Endodermal cell (in vitro differentiated cells): ENCODE measurements at regions not wholly inside any gene's neighbourhood (a gene's known extent, or its start where the extent isn't known, plus 50 kb on each side); places are given as distances from the start of the nearest gene placed in this dataset.

Source experiments
- DNase-seq: peaks from one replicate; pipeline ENCODE4 v3.0.0-alpha.2; 2017
- H3K27ac ChIP-seq: 2 replicates; pipeline ENCODE4 v1.5.1; 2013; ENCODE audit warnings: mild to moderate bottlenecking, low read depth, low read length, moderate library complexity
- H3K27me3 ChIP-seq: 2 replicates; pipeline ENCODE4 v1.6.1; 2013; ENCODE audit warnings: mild to moderate bottlenecking, low read length, moderate library complexity; ENCODE audit not compliant: insufficient read depth, control insufficient read depth, poor library complexity, severe bottlenecking
- H3K36me3 ChIP-seq: 2 replicates; pipeline ENCODE4 v1.7.0; 2013; ENCODE audit warnings: mild to moderate bottlenecking, low read length, moderate library complexity; ENCODE audit not compliant: control insufficient read depth, insufficient read depth
- H3K4me1 ChIP-seq: one replicate; pipeline ENCODE4 v1.7.0; 2013; ENCODE audit warnings: low read length; ENCODE audit not compliant: control insufficient read depth, insufficient read depth
- H3K4me3 ChIP-seq: 2 replicates; pipeline ENCODE4 v1.5.1; 2013; ENCODE audit warnings: mild to moderate bottlenecking, low read length, moderate library complexity
- H3K9ac ChIP-seq: 2 replicates; pipeline ENCODE4 v1.6.1; 2013; ENCODE audit warnings: mild to moderate bottlenecking, low read length, moderate library complexity; ENCODE audit not compliant: poor library complexity, severe bottlenecking; ENCODE audit errors: extremely low read depth
- H3K9me3 ChIP-seq: 2 replicates; pipeline ENCODE4 v1.6.1; 2013; ENCODE audit warnings: mild to moderate bottlenecking, low read length, moderate library complexity; ENCODE audit not compliant: control insufficient read depth
- H3K27ac Mint-ChIP-seq: 2 replicates; pipeline ENCODE4 v1.8.0; 2020; ENCODE audit warnings: mixed read lengths
- H3K27me3 Mint-ChIP-seq: 2 replicates; pipeline ENCODE4 v1.8.0; 2021; ENCODE audit warnings: mild to moderate bottlenecking, mixed read lengths; ENCODE audit not compliant: insufficient read depth
- H3K36me3 Mint-ChIP-seq: 2 replicates; pipeline ENCODE4 v1.8.0; 2020; ENCODE audit warnings: low read depth, mixed read lengths
- H3K4me1 Mint-ChIP-seq: 2 replicates; pipeline ENCODE4 v1.8.0; 2020; ENCODE audit warnings: mixed read lengths
- H3K4me3 Mint-ChIP-seq: 2 replicates; pipeline ENCODE4 v1.8.0; 2020; ENCODE audit warnings: mild to moderate bottlenecking, moderate library complexity, mixed read lengths
- H3K9me3 Mint-ChIP-seq: 2 replicates; pipeline ENCODE4 v1.8.0; 2020; ENCODE audit warnings: mild to moderate bottlenecking, mixed read lengths
- CTCF ChIP-seq: fragments of 200-600 bp; sonication (generic); conservative IDR thresholded peaks from 2 replicates; pipeline ENCODE4 v1.5.0; 2021; ENCODE audit warnings: antibody characterized with exemption, mild to moderate bottlenecking
- WGBS, 2 experiments: methylation state at CpG; one replicate each; pipeline versions ENCODE4 v1.1.5 to v1.1.7; 2013; ENCODE audit warnings: missing lambda C conversion rate in 2 of 2, mixed read lengths in 1 of 2; ENCODE audit not compliant: insufficient coverage in 1 of 2, insufficient read length in 1 of 2; 5-methylcytosine and 5-hydroxymethylcytosine counted together

GRCh38 chr6:23681743-23682142 is 444.3 kb upstream of the NRSN1 start:
- TF ChIP-seq CTCF, result no peak
- Mint-ChIP-seq H3K27ac (no peak overlapping the region), H3K27me3 (no peaks in the 10 kb centered on the region), H3K9me3 (no peaks in the 10 kb centered on the region), H3K4me3 (no peak overlapping the region), H3K4me1 (peaks cover 10% of the 10 kb centered on the region), H3K36me3 (no peaks in the 10 kb centered on the region)
- Histone ChIP-seq H3K4me1 (peaks cover 5% of the 10 kb centered on the region), H3K36me3 (no peaks in the 10 kb centered on the region), H3K9me3 (no peaks in the 10 kb centered on the region), H3K4me3 (no peak overlapping the region), H3K9ac (no peak overlapping the region), H3K27me3 (no peaks in the 10 kb centered on the region), H3K27ac (no peak overlapping the region)
- DNase-seq, result no peak
- 0 to 61% methylated on average over 1 to 3 of the region's 3 CpGs for WGBS, 2 experiments

GRCh38 chr6:23688650-23689049 is 437.4 kb upstream of the NRSN1 start:
- Mint-ChIP-seq H3K27me3 (no peaks in the 10 kb centered on the region), H3K9me3 (no peaks in the 10 kb centered on the region), H3K36me3 (no peaks in the 10 kb centered on the region), H3K27ac (no peak overlapping the region), H3K4me1 (peaks cover 10% of the 10 kb centered on the region), H3K4me3 (no peak overlapping the region)
- H3K4me3 ChIP-seq, result no peak overlapping the region
- H3K27me3 ChIP-seq, result no peaks in the 10 kb centered on the region
- no peaks in the 10 kb centered on the region for H3K9me3 ChIP-seq
- no peak for DNase-seq
- TF ChIP-seq CTCF, result no peak
- no peaks in the 10 kb centered on the region for H3K36me3 ChIP-seq
- 87 to 89% methylated on average over 15 of the region's 15 CpGs for WGBS, 2 experiments
- H3K27ac ChIP-seq, result no peak overlapping the region
- no peak overlapping the region for H3K9ac ChIP-seq
- H3K4me1 ChIP-seq, result peaks cover 5% of the 10 kb centered on the region

- Mint-ChIP-seq H3K36me3 (no peaks in the 10 kb centered on the region), H3K4me3 (no peak overlapping the region), H3K27me3 (no peaks in the 10 kb centered on the region), H3K9me3 (no peaks in the 10 kb centered on the region), H3K4me1 (no peaks in the 10 kb centered on the region), H3K27ac (no peak overlapping the region)
- Histone ChIP-seq H3K36me3 (no peaks in the 10 kb centered on the region), H3K27me3 (no peaks in the 10 kb centered on the region), H3K4me3 (no peak overlapping the region), H3K27ac (peak overlapping the region; percentile 5), H3K4me1 (no peaks in the 10 kb centered on the region), H3K9ac (no peak overlapping the region), H3K9me3 (no peaks in the 10 kb centered on the region)
- 86 to 89% methylated on average over 5 of the region's 5 CpGs for WGBS, 2 experiments
- DNase-seq, result no peak
- no peak for TF ChIP-seq CTCF
Observed at GRCh38 chr6:23690453-23691049, 435.5 kb upstream of the NRSN1 start.
